ENCODE measurements at regions not wholly inside any gene's neighbourhood (a gene's known extent, or its start where the extent isn't known, plus 50 kb on each side); places are given as distances from the start of the nearest gene placed in this dataset.

DNA sequence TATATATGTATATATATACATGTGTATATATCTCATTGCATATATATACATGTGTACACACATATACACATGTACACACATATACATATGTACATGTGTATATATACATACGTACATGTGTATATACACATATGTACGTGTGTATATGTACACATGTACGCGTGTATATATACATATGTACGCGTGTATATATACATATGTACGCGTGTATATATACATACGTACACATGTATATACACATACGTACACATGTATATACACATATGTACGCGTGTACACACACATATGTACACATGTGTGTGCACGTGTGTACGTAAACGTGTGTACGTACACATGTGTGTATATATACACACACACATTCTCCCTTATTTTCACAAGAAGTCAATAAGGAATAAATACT is 141.6 kb upstream of the TMCC3 start:
- no peaks in the 10 kb centered on the region for H3K9me3 Mint-ChIP-seq (ENCODE audit: low read depth)
- no peaks in the 10 kb centered on the region for H3K36me3 Mint-ChIP-seq (ENCODE audit: insufficient read depth)
- no peak overlapping the region for H3K4me3 Mint-ChIP-seq (ENCODE audit: low read depth)
- no peak overlapping the region for H3K27ac Mint-ChIP-seq
- DNase-seq (ENCODE audit: low spot score, unreplicated experiment) = no peak
- peaks cover 3% of the 10 kb centered on the region for H3K27me3 Mint-ChIP-seq
- TF ChIP-seq, protein P1, sequence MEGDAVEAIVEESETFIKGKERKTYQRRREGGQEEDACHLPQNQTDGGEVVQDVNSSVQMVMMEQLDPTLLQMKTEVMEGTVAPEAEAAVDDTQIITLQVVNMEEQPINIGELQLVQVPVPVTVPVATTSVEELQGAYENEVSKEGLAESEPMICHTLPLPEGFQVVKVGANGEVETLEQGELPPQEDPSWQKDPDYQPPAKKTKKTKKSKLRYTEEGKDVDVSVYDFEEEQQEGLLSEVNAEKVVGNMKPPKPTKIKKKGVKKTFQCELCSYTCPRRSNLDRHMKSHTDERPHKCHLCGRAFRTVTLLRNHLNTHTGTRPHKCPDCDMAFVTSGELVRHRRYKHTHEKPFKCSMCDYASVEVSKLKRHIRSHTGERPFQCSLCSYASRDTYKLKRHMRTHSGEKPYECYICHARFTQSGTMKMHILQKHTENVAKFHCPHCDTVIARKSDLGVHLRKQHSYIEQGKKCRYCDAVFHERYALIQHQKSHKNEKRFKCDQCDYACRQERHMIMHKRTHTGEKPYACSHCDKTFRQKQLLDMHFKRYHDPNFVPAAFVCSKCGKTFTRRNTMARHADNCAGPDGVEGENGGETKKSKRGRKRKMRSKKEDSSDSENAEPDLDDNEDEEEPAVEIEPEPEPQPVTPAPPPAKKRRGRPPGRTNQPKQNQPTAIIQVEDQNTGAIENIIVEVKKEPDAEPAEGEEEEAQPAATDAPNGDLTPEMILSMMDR (IDR thresholded peaks at IDR 0.05; ENCODE audit: unreplicated experiment) = no peak
- no peaks in the 10 kb centered on the region for H3K4me1 Mint-ChIP-seq (ENCODE audit: low read depth)

DNA sequence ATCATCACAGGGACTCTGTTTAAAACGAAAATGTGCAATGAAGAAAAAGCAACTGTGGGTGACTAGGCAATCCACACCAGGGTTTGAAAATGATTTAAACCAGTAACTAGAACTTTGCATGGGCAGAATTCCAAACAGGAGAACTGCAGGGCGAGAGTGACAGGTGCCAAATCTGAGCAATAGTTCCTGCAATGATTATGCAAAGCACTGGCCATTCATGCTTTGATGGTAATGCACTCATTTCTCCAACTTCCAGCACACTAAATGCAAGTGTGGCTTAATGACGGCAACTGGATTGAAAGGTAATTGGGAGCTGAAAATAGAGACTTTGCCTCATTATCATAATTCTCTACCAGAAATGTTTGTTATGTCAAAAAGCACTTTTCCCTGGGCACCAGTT is 140.5 kb upstream of the TMCC3 start:
- Mint-ChIP-seq H3K4me3 (ENCODE audit: low read depth) (no peak overlapping the region), H3K36me3 (ENCODE audit: insufficient read depth) (no peaks in the 10 kb centered on the region), H3K4me1 (ENCODE audit: low read depth) (no peaks in the 10 kb centered on the region), H3K27ac (no peak overlapping the region), H3K27me3 (peaks cover 3% of the 10 kb centered on the region), H3K9me3 (ENCODE audit: low read depth) (no peaks in the 10 kb centered on the region)
- TF ChIP-seq, protein P1 (IDR thresholded peaks at IDR 0.05; ENCODE audit: unreplicated experiment) = no peak
- DNase-seq (ENCODE audit: low spot score, unreplicated experiment) = no peak

GRCh38 chr12:94790370-94790769 is 140.0 kb upstream of the TMCC3 start:
- DNase-seq (ENCODE audit: low spot score, unreplicated experiment) = no peak
- no peak overlapping the region for H3K4me3 Mint-ChIP-seq (ENCODE audit: low read depth)
- no peaks in the 10 kb centered on the region for H3K36me3 Mint-ChIP-seq (ENCODE audit: insufficient read depth)
- no peaks in the 10 kb centered on the region for H3K4me1 Mint-ChIP-seq (ENCODE audit: low read depth)
- H3K27ac Mint-ChIP-seq = no peak overlapping the region
- peaks cover 3% of the 10 kb centered on the region for H3K27me3 Mint-ChIP-seq
- TF ChIP-seq, protein P1 (IDR thresholded peaks at IDR 0.05; ENCODE audit: unreplicated experiment) = no peak
- no peaks in the 10 kb centered on the region for H3K9me3 Mint-ChIP-seq (ENCODE audit: low read depth)

DNA sequence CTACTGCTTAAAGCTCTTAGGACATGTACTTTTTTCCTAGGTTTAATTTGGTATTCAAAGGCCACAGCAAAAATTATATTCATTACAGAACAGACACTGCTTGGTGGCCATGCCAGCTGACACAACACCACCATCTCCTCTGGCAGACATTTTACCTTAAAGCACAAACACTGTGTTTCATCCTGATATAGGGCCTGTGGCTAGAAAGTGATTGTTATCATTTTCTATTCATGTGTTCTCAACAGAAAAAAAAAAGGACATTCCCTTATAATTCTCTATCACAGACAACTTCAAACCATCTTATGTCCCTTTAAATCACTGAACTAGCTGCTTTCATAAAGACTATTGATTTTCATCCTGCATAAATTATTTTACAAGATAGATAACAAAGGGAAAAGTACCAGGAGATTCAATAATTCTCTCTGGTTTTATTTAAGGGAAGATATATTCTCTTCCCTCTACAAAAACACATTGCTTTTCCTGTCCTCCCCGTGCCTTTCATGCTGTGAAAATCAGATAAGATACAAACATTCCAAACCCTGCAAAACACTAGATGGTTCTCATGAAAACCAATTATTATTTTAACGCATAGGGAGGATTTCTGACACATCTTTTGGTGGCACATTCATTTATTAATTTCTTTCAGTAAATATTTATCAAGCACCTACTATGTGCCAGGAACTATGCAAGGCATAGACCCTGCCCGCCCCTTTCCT is 139.3 kb upstream of the TMCC3 start:
- H3K36me3 Mint-ChIP-seq (ENCODE audit: insufficient read depth) = no peaks in the 10 kb centered on the region
- peaks cover 3% of the 10 kb centered on the region for H3K27me3 Mint-ChIP-seq
- no peak for DNase-seq (ENCODE audit: low spot score, unreplicated experiment)
- no peak overlapping the region for H3K4me3 Mint-ChIP-seq (ENCODE audit: low read depth)
- no peaks in the 10 kb centered on the region for H3K9me3 Mint-ChIP-seq (ENCODE audit: low read depth)
- no peak overlapping the region for H3K27ac Mint-ChIP-seq
- no peaks in the 10 kb centered on the region for H3K4me1 Mint-ChIP-seq (ENCODE audit: low read depth)
- TF ChIP-seq, protein P1 (IDR thresholded peaks at IDR 0.05; ENCODE audit: unreplicated experiment) = no peak

DNA sequence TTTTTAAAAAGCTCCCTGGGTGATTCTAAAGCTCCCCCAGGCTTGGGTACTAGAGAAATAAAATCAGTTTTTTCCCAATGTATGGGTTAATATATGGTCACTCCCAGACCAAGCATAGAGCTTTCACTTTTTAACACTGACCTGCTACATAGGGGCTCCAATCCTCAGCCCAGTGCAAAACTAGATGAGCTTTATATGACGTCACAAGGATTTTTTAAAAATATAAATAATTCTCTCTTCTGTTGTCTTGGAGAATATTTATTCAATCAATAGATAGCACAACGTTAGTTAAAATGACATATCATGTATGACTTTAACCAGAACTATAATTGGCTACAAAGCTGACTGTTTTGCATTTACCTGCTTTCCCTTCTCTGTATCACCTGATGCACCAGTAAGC is 137.9 kb upstream of the TMCC3 start:
- TF ChIP-seq, protein P1 (IDR thresholded peaks at IDR 0.05; ENCODE audit: unreplicated experiment) = no peak
- no peaks in the 10 kb centered on the region for H3K4me1 Mint-ChIP-seq (ENCODE audit: low read depth)
- H3K4me3 Mint-ChIP-seq (ENCODE audit: low read depth) = no peak overlapping the region
- H3K27me3 Mint-ChIP-seq = peaks cover 3% of the 10 kb centered on the region
- H3K9me3 Mint-ChIP-seq (ENCODE audit: low read depth) = no peaks in the 10 kb centered on the region
- no peaks in the 10 kb centered on the region for H3K36me3 Mint-ChIP-seq (ENCODE audit: insufficient read depth)
- no peak for DNase-seq (ENCODE audit: low spot score, unreplicated experiment)
- H3K27ac Mint-ChIP-seq = no peak overlapping the region
